PC-9 (cell line): ENCODE measurements at regions not wholly inside any gene's neighbourhood (a gene's known extent, or its start where the extent isn't known, plus 50 kb on each side); places are given as distances from the start of the nearest gene placed in this dataset.

Experiments
- CTCF ChIP-seq: fragments of 200-600 bp; sonication (generic); conservative IDR thresholded peaks from 2 replicates; pipeline ENCODE4 v1.6.1; 2017; ENCODE audit warnings: mixed run types, antibody characterized with exemption, mild to moderate bottlenecking, moderate library complexity
- EZH2 ChIP-seq: fragments of 200-600 bp; sonication (generic); IDR thresholded peaks from 2 replicates; pipeline ENCODE4 v1.8.0; 2017; ENCODE audit warnings: antibody characterized with exemption, low read depth

GRCh38 chr22:47393191-47393590, 630.7 kb downstream of the TBC1D22A start:
- TF ChIP-seq CTCF (no peak), EZH2 (no peak)
